GM12891 (cell line): ENCODE measurements at regions not wholly inside any gene's neighbourhood (a gene's known extent, or its start where the extent isn't known, plus 50 kb on each side); places are given as distances from the start of the nearest gene placed in this dataset.

ENCODE experiments used
- POLR2A ChIP-seq: IDR thresholded peaks from 2 replicates; pipeline ENCODE4 v1.6.1; 2011; ENCODE audit warnings: low read depth, low read length, control low read depth
- POLR2AphosphoS5 ChIP-seq: IDR thresholded peaks from 2 replicates; pipeline ENCODE4 v1.6.1; 2011; ENCODE audit warnings: low read depth, low read length, control low read depth
- SPI1 ChIP-seq: IDR thresholded peaks from 2 replicates; pipeline ENCODE4 v1.6.1; 2011; ENCODE audit warnings: low read depth, low read length, control low read depth
- TAF1 ChIP-seq: IDR thresholded peaks from 2 replicates; pipeline ENCODE4 v1.6.1; 2011; ENCODE audit warnings: low read depth, low read length, control low read depth

DNA sequence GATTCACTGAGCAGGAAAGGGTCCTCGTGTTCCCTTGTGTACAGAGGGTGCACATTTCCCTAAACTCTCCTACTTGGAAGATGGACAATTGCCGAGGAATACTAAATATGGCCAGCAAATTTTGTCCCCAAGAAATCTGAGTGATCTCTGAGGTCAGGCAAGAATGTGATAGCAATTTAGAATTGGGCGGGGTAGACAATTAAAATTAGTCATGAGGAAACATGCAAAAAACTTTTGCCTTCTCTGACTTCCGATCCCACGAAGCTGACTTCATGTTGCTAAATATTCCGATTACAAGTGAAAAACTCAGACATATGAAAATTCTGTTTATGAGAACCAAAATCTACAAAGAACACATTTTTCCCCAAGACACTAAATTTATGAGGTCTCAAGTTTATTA lies 453.9 kb upstream of the ZFP42 start:
- TF ChIP-seq POLR2AphosphoS5 (no peak), TAF1 (no peak), POLR2A (no peak), SPI1 (no peak)
